ENCODE measurements at regions not wholly inside any gene's neighbourhood (a gene's known extent, or its start where the extent isn't known, plus 50 kb on each side); places are given as distances from the start of the nearest gene placed in this dataset.
"Not testable (repeated sequence)": the region's sequence is repeated elsewhere in the genome, so short reads cannot be mapped to it uniquely, and the experiment has no call there.

GRCh38 chr2:183898641-183899040 is 699.7 kb upstream of the ZNF804A start:
- ChIA-PET CTCF (interaction anchor here (0.7 kb wide), 1 partner anchor 586 kb away, joined by 3 read pairs; no protein-coding TSS in a partner anchor), POLR2A (interaction anchor here (0.6 to 1.2 kb wide), 3 partner anchors 53 to 708 kb away, joined by 3 read pairs; no protein-coding TSS in a partner anchor)
- no peaks in the 10 kb centered on the region for H3K4me1 Mint-ChIP-seq (ENCODE audit: insufficient read depth, unreplicated experiment)
- peaks cover under 1% of the 10 kb centered on the region for H3K36me3 Mint-ChIP-seq (ENCODE audit: insufficient read depth, unreplicated experiment)
- no peaks in the 10 kb centered on the region for H3K27me3 Mint-ChIP-seq (ENCODE audit: insufficient read depth, unreplicated experiment)
- H3K9me3 Mint-ChIP-seq (ENCODE audit: unreplicated experiment) = no peaks in the 10 kb centered on the region
- no peak overlapping the region for H3K4me3 Mint-ChIP-seq (ENCODE audit: unreplicated experiment)
- DNase-seq (ENCODE audit: unreplicated experiment) = no peak
- no peak overlapping the region for H3K27ac Mint-ChIP-seq (ENCODE audit: low read depth, unreplicated experiment)
- TF ChIP-seq, protein P1, sequence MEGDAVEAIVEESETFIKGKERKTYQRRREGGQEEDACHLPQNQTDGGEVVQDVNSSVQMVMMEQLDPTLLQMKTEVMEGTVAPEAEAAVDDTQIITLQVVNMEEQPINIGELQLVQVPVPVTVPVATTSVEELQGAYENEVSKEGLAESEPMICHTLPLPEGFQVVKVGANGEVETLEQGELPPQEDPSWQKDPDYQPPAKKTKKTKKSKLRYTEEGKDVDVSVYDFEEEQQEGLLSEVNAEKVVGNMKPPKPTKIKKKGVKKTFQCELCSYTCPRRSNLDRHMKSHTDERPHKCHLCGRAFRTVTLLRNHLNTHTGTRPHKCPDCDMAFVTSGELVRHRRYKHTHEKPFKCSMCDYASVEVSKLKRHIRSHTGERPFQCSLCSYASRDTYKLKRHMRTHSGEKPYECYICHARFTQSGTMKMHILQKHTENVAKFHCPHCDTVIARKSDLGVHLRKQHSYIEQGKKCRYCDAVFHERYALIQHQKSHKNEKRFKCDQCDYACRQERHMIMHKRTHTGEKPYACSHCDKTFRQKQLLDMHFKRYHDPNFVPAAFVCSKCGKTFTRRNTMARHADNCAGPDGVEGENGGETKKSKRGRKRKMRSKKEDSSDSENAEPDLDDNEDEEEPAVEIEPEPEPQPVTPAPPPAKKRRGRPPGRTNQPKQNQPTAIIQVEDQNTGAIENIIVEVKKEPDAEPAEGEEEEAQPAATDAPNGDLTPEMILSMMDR (IDR thresholded peaks at IDR 0.05; ENCODE audit: unreplicated experiment) = no peak
- no TSS peak for BruUV-seq (replicated peaks)
- intact Hi-C loops (cut with micrococcal nuclease) = no loop called here

DNA sequence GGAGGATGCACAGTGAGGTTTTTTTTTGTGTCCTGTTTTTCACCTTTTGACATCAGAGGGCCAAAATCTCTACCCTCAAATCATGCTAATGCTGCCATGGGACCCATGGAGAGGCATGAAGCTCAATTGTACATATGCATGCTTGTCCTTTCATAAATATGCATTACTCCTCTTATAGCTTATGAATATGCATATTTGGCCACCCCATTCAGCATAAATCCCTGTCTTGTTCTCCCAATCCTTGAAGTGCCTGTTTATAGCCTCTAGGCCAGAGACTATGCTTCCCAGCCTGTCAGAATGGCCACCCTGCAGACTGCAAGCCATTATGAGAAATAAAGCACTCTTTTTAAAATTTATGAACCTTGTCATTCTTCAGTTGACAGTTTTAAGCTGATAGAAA is 696.4 kb upstream of the ZNF804A start:
- intact Hi-C loops (cut with micrococcal nuclease) = no loop called here
- Mint-ChIP-seq H3K27me3 (ENCODE audit: insufficient read depth, unreplicated experiment) (no peaks in the 10 kb centered on the region), H3K36me3 (ENCODE audit: insufficient read depth, unreplicated experiment) (peaks cover 5% of the 10 kb centered on the region), H3K27ac (ENCODE audit: low read depth, unreplicated experiment) (no peak overlapping the region), H3K4me1 (ENCODE audit: insufficient read depth, unreplicated experiment) (no peaks in the 10 kb centered on the region), H3K4me3 (ENCODE audit: unreplicated experiment) (no peak overlapping the region), H3K9me3 (ENCODE audit: unreplicated experiment) (no peaks in the 10 kb centered on the region)
- DNase-seq (ENCODE audit: unreplicated experiment) = no peak
- no TSS peak for BruUV-seq (replicated peaks)
- TF ChIP-seq, protein P1 (IDR thresholded peaks at IDR 0.05; ENCODE audit: unreplicated experiment) = no peak
- ChIA-PET POLR2A (interaction anchor here (0.7 kb wide), 1 partner anchor 26 kb away, joined by 3 read pairs; no protein-coding TSS in a partner anchor), CTCF (no interaction called here)

DNA sequence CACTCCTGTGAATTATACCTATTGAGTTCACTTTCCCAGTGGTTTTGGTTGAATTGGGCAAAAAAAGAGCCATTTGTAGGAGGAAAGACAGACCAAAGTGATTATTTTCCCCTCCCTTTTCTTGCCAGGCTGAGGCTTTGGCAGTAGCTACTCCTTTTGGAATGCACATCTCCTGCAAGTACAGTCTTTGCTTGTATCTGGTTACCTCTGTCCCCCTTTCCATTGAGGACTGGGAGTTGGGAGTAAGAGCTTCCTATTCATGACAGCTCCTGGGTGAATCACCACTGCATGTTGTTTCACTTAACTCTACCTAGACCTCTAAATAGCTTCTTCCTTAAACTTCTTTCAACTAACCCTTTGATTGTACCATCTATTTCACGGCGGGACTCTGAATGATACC is 695.3 kb upstream of the ZNF804A start:
- Mint-ChIP-seq H3K27me3 (ENCODE audit: insufficient read depth, unreplicated experiment) (no peaks in the 10 kb centered on the region), H3K9me3 (ENCODE audit: unreplicated experiment) (no peaks in the 10 kb centered on the region), H3K4me1 (ENCODE audit: insufficient read depth, unreplicated experiment) (no peaks in the 10 kb centered on the region), H3K4me3 (ENCODE audit: unreplicated experiment) (no peak overlapping the region), H3K27ac (ENCODE audit: low read depth, unreplicated experiment) (no peak overlapping the region), H3K36me3 (ENCODE audit: insufficient read depth, unreplicated experiment) (peaks cover 5% of the 10 kb centered on the region)
- TF ChIP-seq, protein P1 (IDR thresholded peaks at IDR 0.05; ENCODE audit: unreplicated experiment) = no peak
- intact Hi-C loops (cut with micrococcal nuclease) = no loop called here
- BruUV-seq (replicated peaks) = no TSS peak
- ChIA-PET POLR2A (no interaction called here), CTCF (no interaction called here)
- DNase-seq (ENCODE audit: unreplicated experiment) = no peak

GRCh38 chr2:183916041-183916440 is 682.3 kb upstream of the ZNF804A start:
- DNase-seq (ENCODE audit: unreplicated experiment); BruUV-seq (replicated peaks); H3K9me3 Mint-ChIP-seq (ENCODE audit: unreplicated experiment); H3K36me3 Mint-ChIP-seq (ENCODE audit: insufficient read depth, unreplicated experiment); CTCF ChIA-PET; H3K27ac Mint-ChIP-seq (ENCODE audit: low read depth, unreplicated experiment); H3K4me3 Mint-ChIP-seq (ENCODE audit: unreplicated experiment); POLR2A ChIA-PET; H3K4me1 Mint-ChIP-seq (ENCODE audit: insufficient read depth, unreplicated experiment); intact Hi-C loops (cut with micrococcal nuclease); H3K27me3 Mint-ChIP-seq (ENCODE audit: insufficient read depth, unreplicated experiment): not testable (repeated sequence)

GRCh38 chr2:183919167-183919566 is 679.2 kb upstream of the ZNF804A start:
- no peak for DNase-seq (ENCODE audit: unreplicated experiment)
- POLR2A ChIA-PET = no interaction called here
- Mint-ChIP-seq H3K4me3 (ENCODE audit: unreplicated experiment) (no peak overlapping the region), H3K27me3 (ENCODE audit: insufficient read depth, unreplicated experiment) (no peaks in the 10 kb centered on the region), H3K4me1 (ENCODE audit: insufficient read depth, unreplicated experiment) (no peaks in the 10 kb centered on the region), H3K9me3 (ENCODE audit: unreplicated experiment) (peaks cover 7% of the 10 kb centered on the region), H3K36me3 (ENCODE audit: insufficient read depth, unreplicated experiment) (no peaks in the 10 kb centered on the region), H3K27ac (ENCODE audit: low read depth, unreplicated experiment) (no peak overlapping the region)
- intact Hi-C loops (cut with micrococcal nuclease) = no loop called here
- TF ChIP-seq, protein P1 (IDR thresholded peaks at IDR 0.05; ENCODE audit: unreplicated experiment) = no peak
- CTCF ChIA-PET = no interaction called here
- no TSS peak for BruUV-seq (replicated peaks)

All from MCF 10A (cell line).